ENCODE measurements at regions not wholly inside any gene's neighbourhood (a gene's known extent, or its start where the extent isn't known, plus 50 kb on each side); places are given as distances from the start of the nearest gene placed in this dataset.

DNA sequence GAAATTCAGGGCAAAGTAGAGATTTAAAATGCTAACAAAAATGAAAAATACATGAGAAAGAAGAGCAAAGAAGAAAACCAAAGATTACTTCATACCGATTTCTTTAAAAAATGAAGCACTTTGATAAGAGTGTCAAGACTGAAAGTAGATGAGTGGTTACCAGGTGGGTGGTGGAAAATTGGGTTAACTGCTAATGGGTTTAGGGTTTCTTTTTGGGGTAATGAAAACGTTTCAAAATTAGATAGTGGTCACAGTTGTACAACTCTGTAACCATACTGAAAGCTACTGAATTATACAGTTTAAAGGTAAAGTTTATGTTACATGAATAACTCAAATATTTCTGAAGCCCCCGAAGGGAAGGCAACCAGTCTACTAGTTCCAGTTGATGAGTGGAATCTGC, 179.4 kb downstream of the NDFIP2 start:
- no peaks in the 10 kb centered on the region for H3K27me3 ChIP-seq (ENCODE audit: insufficient read depth, low read depth)
- TF ChIP-seq, protein P1, sequence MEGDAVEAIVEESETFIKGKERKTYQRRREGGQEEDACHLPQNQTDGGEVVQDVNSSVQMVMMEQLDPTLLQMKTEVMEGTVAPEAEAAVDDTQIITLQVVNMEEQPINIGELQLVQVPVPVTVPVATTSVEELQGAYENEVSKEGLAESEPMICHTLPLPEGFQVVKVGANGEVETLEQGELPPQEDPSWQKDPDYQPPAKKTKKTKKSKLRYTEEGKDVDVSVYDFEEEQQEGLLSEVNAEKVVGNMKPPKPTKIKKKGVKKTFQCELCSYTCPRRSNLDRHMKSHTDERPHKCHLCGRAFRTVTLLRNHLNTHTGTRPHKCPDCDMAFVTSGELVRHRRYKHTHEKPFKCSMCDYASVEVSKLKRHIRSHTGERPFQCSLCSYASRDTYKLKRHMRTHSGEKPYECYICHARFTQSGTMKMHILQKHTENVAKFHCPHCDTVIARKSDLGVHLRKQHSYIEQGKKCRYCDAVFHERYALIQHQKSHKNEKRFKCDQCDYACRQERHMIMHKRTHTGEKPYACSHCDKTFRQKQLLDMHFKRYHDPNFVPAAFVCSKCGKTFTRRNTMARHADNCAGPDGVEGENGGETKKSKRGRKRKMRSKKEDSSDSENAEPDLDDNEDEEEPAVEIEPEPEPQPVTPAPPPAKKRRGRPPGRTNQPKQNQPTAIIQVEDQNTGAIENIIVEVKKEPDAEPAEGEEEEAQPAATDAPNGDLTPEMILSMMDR (conservative IDR thresholded peaks at IDR 0.05; ENCODE audit: low read depth, low read length): no peak
- no peak overlapping the region for H2AFZ ChIP-seq (ENCODE audit: low read depth)

DNA sequence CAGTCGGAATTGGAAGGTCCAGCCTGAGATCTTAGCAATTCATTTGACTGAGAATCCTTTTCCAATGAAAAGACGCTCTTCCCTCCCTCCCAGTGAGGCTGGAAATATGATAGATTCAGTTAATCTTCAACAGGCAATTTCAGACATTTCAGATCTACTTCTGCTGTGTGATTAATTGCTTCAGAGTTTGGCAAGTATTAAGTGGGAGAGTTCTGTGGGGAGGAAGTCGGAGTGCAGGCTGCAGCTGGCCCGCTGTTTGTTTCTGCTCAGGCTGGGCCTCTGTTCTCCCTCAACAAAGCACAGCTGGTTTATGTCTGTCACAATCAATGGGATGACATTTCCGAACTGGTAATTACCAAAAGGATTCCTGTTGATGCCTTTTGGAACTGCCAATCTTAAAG, 178.2 kb downstream of the NDFIP2 start:
- TF ChIP-seq, protein P1 (conservative IDR thresholded peaks at IDR 0.05; ENCODE audit: low read depth, low read length): no peak
- Histone ChIP-seq H3K9ac (no peak overlapping the region), H3K4me2 (no peak overlapping the region), H3K4me1 (ENCODE audit: low read depth, poor library complexity, severe bottlenecking) (peaks cover 17% of the 10 kb centered on the region), H2AFZ (ENCODE audit: low read depth) (no peak overlapping the region), H3K27ac (no peak overlapping the region), H3K4me3 (IDR thresholded peaks at IDR 0.05; ENCODE audit: insufficient read depth, low read depth, low read length) (no peak overlapping the region), H3K36me3 (ENCODE audit: insufficient read depth) (no peaks in the 10 kb centered on the region), H4K20me1 (ENCODE audit: insufficient read depth) (no peaks in the 10 kb centered on the region), H3K27me3 (ENCODE audit: insufficient read depth, low read depth) (no peaks in the 10 kb centered on the region), H3K79me2 (ENCODE audit: insufficient read depth, low read depth) (no peaks in the 10 kb centered on the region)

More for the DNA sequence above, 179.4 kb downstream of the NDFIP2 start:
- Histone ChIP-seq H3K27ac (no peak overlapping the region), H4K20me1 (ENCODE audit: insufficient read depth) (no peaks in the 10 kb centered on the region), H3K79me2 (ENCODE audit: insufficient read depth, low read depth) (no peaks in the 10 kb centered on the region), H3K4me2 (no peak overlapping the region), H3K4me1 (ENCODE audit: low read depth, poor library complexity, severe bottlenecking) (peaks cover 17% of the 10 kb centered on the region), H3K9ac (no peak overlapping the region), H3K36me3 (ENCODE audit: insufficient read depth) (no peaks in the 10 kb centered on the region), H3K4me3 (IDR thresholded peaks at IDR 0.05; ENCODE audit: insufficient read depth, low read depth, low read length) (no peak overlapping the region)

DNA sequence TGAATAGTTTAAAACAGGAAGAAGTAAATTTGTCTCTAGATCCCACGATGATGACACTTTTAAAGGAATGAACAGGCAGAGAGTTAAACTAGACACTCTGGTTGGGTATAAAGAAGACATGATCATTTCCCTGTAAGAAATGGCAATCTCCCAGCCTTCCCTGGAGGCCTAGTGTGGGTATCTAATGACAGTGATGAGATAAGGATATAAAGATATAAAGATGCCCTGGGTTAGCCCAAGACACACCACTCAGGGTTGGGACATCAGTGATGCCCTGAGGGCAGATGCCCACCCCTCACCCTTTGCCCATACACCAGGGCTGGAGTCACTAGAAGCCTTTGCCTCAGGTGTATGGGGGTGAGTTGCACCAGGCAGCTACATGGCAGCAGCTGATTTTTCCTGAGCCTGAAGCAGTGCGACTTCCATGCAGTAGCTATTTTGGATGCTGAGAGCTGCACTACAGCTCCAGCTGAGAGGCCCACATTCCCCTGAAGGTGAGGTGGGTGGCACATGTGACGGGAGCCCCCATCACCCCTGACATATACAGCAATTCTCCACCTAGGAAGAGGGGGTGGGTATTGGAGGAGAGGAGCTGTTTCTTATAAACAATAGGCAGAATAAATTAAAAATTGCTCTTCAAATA, 177.5 kb downstream of the NDFIP2 start:
- Histone ChIP-seq H3K4me1 (ENCODE audit: low read depth, poor library complexity, severe bottlenecking) (peaks cover 16% of the 10 kb centered on the region), H3K4me2 (no peak overlapping the region), H3K9ac (no peak overlapping the region), H3K36me3 (ENCODE audit: insufficient read depth) (no peaks in the 10 kb centered on the region), H3K27me3 (ENCODE audit: insufficient read depth, low read depth) (no peaks in the 10 kb centered on the region), H3K27ac (no peak overlapping the region), H3K4me3 (IDR thresholded peaks at IDR 0.05; ENCODE audit: insufficient read depth, low read depth, low read length) (no peak overlapping the region), H2AFZ (ENCODE audit: low read depth) (no peak overlapping the region), H3K79me2 (ENCODE audit: insufficient read depth, low read depth) (no peaks in the 10 kb centered on the region), H4K20me1 (ENCODE audit: insufficient read depth) (no peaks in the 10 kb centered on the region)
- TF ChIP-seq, protein P1 (conservative IDR thresholded peaks at IDR 0.05; ENCODE audit: low read depth, low read length): no peak

DNA sequence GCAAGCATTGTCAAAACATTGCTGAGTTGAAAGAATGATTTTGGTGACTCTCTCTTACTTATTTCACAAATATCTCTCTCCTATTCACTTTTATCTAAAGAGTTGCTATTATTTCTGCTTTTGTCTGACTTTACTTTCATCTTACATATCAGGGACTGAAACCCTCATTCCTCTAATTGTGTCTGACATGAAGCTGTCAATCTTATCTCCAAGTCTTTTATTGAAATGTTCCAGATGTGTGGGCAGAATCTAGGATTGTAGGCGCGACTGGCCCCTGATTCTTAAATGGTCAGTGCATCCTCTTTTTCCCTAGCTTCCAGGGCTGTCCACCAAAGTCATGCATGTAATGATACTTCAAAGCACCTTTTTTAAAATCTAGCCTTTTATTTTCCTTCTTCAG, 174.6 kb downstream of the NDFIP2 start:
- Histone ChIP-seq H4K20me1 (ENCODE audit: insufficient read depth) (no peaks in the 10 kb centered on the region), H3K9ac (no peak overlapping the region), H3K79me2 (ENCODE audit: insufficient read depth, low read depth) (no peaks in the 10 kb centered on the region), H3K36me3 (ENCODE audit: insufficient read depth) (no peaks in the 10 kb centered on the region), H2AFZ (ENCODE audit: low read depth) (no peak overlapping the region), H3K27me3 (ENCODE audit: insufficient read depth, low read depth) (no peaks in the 10 kb centered on the region), H3K27ac (no peak overlapping the region), H3K4me3 (IDR thresholded peaks at IDR 0.05; ENCODE audit: insufficient read depth, low read depth, low read length) (no peak overlapping the region), H3K4me2 (no peak overlapping the region), H3K4me1 (ENCODE audit: low read depth, poor library complexity, severe bottlenecking) (peaks cover 6% of the 10 kb centered on the region)
- TF ChIP-seq, protein P1 (conservative IDR thresholded peaks at IDR 0.05; ENCODE audit: low read depth, low read length): no peak
